ENCODE measurements at regions not wholly inside any gene's neighbourhood (a gene's known extent, or its start where the extent isn't known, plus 50 kb on each side); places are given as distances from the start of the nearest gene placed in this dataset.

DNA sequence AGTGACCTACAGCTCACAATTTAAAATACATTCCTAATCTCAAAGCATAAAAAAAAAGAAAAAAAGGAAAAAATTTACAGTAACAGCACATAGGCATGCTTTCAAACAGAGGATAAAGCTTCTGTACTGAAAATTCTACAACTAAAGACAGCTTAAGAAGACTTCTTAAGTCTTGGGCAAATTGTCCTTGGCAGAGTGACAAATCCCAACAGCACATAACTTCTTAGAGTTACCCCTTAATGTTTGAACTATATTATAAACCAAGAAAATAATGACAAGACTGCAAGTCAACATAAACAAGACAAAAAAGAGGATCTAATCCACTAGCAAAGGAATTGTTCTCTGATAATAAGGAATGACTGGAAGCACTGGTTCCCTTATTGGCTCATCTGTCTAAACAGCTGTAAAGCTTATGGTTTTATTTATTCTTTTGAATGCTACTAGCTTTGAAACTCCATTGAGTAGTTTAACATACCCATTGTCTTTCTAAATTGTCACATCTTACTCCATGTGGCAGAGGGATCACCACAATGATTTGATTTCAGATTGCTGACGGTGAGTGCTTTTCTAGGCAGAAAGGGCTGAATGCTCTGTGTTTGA is 1576.8 kb upstream of the GOT2 start:
- Mint-ChIP-seq H3K36me3 (peaks cover 0 to 3% of the 10 kb centered on the region in 2 donors), H3K4me3 (no peak overlapping the region), H3K4me1 (no peaks in the 10 kb centered on the region), H3K27me3 (no peaks in the 10 kb centered on the region), H3K27ac (no peak overlapping the region), H3K9me3 (peaks cover 0 to 41% (median 28%) of the 10 kb centered on the region in 8 donors)
- DNase-seq, result no peak
- ChIA-PET CTCF (ENCODE audit: partially characterized antibody) (no interaction called here), POLR2A (ENCODE audit: partially characterized antibody) (no interaction called here)
- intact Hi-C loops (cut with micrococcal nuclease), result no loop called here
- no peak overlapping the region for H3K4me3 ChIP-seq (ENCODE audit: low read length in 2 of 2)
- H3K27ac ChIP-seq (ENCODE audit: low read depth, low read length), result no peak overlapping the region
- H3K36me3 ChIP-seq (ENCODE audit: insufficient read depth, low read length), result no peaks in the 10 kb centered on the region
- H3K9me3 ChIP-seq (ENCODE audit: control insufficient read depth in 1 of 2, low read length in 2 of 2), result no peaks in the 10 kb centered on the region
- no peaks in the 10 kb centered on the region for H3K4me1 ChIP-seq (ENCODE audit: insufficient read depth, low read length)
- H3K27me3 ChIP-seq (ENCODE audit: insufficient read depth, low read length), result no peaks in the 10 kb centered on the region

DNA sequence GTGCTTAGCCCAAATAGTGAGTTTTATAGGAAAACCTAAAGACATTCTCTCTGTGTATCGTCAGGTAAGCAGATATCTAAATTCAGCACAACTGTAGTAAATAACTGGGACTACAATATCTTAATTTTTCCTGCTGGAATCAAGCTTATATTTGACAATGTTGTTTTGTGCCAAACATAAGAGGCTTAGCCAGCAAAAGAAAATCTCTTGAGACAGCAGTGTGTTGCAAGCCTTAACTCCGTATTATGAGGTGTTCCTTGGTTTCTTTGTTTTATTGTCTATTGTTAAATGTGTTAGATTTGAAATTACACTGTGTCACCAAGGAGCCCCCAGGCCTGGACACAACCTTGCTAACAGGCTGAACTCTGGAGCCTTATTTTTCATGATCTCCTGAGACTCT is 1570.6 kb upstream of the GOT2 start:
- Histone ChIP-seq H3K27me3 (ENCODE audit: insufficient read depth, low read length) (no peaks in the 10 kb centered on the region), H3K36me3 (ENCODE audit: insufficient read depth, low read length) (no peaks in the 10 kb centered on the region), H3K4me3 (ENCODE audit: low read length in 2 of 2) (no peak overlapping the region), H3K4me1 (ENCODE audit: insufficient read depth, low read length) (no peaks in the 10 kb centered on the region), H3K9me3 (ENCODE audit: control insufficient read depth in 1 of 2, low read length in 2 of 2) (no peaks in the 10 kb centered on the region), H3K27ac (ENCODE audit: low read depth, low read length) (no peak overlapping the region)
- peaks cover 3 to 54% (median 29%) of the 10 kb centered on the region in 8 donors for H3K9me3 Mint-ChIP-seq
- no peaks in the 10 kb centered on the region for H3K36me3 Mint-ChIP-seq
- ChIA-PET CTCF (ENCODE audit: partially characterized antibody) (no interaction called here), POLR2A (ENCODE audit: partially characterized antibody) (no interaction called here)
- H3K4me1 Mint-ChIP-seq, result no peaks in the 10 kb centered on the region
- no peak overlapping the region for H3K4me3 Mint-ChIP-seq
- H3K27me3 Mint-ChIP-seq, result no peaks in the 10 kb centered on the region
- no peak for DNase-seq
- intact Hi-C loops (cut with micrococcal nuclease), result no loop called here
- H3K27ac Mint-ChIP-seq, result no peak overlapping the region

DNA sequence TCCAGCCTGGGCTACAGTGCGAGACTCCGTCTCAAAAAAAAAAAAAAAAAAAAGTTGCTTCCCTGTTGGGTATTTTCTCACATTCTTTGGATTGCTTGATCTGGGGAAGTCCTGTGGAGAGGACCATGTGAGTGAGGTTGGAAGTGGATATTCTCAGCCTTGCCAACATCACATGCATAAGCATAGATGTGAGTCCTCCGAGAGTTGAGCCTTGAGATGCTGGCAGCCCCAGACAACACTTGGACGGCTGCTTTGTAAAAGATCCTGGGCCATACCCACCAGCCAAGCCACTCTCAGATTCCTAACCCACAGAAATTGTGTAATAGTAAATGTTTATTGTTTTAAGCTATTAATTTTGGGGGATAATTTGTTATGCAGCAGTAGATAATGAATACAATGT is 1570.0 kb upstream of the GOT2 start:
- Histone ChIP-seq H3K4me1 (ENCODE audit: insufficient read depth, low read length) (no peaks in the 10 kb centered on the region), H3K9me3 (ENCODE audit: control insufficient read depth in 1 of 2, low read length in 2 of 2) (no peaks in the 10 kb centered on the region), H3K4me3 (ENCODE audit: low read length in 2 of 2) (no peak overlapping the region), H3K27me3 (ENCODE audit: insufficient read depth, low read length) (no peaks in the 10 kb centered on the region), H3K27ac (ENCODE audit: low read depth, low read length) (no peak overlapping the region), H3K36me3 (ENCODE audit: insufficient read depth, low read length) (no peaks in the 10 kb centered on the region)
- Mint-ChIP-seq H3K9me3 (peaks cover 3 to 53% (median 27%) of the 10 kb centered on the region in 8 donors), H3K27me3 (no peaks in the 10 kb centered on the region), H3K4me1 (no peaks in the 10 kb centered on the region), H3K4me3 (no peak overlapping the region), H3K36me3 (no peaks in the 10 kb centered on the region), H3K27ac (no peak overlapping the region)
- DNase-seq, result no peak
- intact Hi-C loops (cut with micrococcal nuclease), result no loop called here
- CTCF ChIA-PET (ENCODE audit: partially characterized antibody), result no interaction called here
- POLR2A ChIA-PET (ENCODE audit: partially characterized antibody), result no interaction called here

DNA sequence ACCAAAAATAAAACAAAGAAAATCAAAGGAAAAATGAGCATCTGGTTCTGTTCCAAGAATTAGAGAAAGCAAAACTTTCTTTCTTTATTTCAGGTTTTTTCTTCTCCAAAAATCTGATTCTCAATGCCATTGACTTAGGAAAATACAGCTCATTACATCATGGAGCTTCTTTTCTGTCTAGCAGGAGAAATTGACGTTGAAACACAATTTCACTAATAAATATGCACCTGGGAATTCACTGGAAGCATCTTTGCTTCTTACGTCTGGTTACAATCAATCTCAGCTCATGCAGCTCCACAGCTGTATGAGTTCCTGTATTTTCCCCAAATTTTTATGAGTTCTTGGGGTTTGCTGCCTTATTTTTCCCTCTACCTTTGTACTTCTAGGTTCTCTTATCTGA is 1568.6 kb upstream of the GOT2 start:
- no peaks in the 10 kb centered on the region for H3K4me1 Mint-ChIP-seq
- peaks cover 4 to 44% (median 24%) of the 10 kb centered on the region in 8 donors for H3K9me3 Mint-ChIP-seq
- ChIA-PET POLR2A (ENCODE audit: partially characterized antibody) (no interaction called here), CTCF (ENCODE audit: partially characterized antibody) (no interaction called here)
- Histone ChIP-seq H3K4me1 (ENCODE audit: insufficient read depth, low read length) (no peaks in the 10 kb centered on the region), H3K27ac (ENCODE audit: low read depth, low read length) (no peak overlapping the region), H3K27me3 (ENCODE audit: insufficient read depth, low read length) (no peaks in the 10 kb centered on the region), H3K9me3 (ENCODE audit: control insufficient read depth in 1 of 2, low read length in 2 of 2) (no peaks in the 10 kb centered on the region), H3K4me3 (ENCODE audit: low read length in 2 of 2) (no peak overlapping the region), H3K36me3 (ENCODE audit: insufficient read depth, low read length) (no peaks in the 10 kb centered on the region)
- no peak for DNase-seq
- no peaks in the 10 kb centered on the region for H3K36me3 Mint-ChIP-seq
- H3K4me3 Mint-ChIP-seq, result no peak overlapping the region
- intact Hi-C loops (cut with micrococcal nuclease), result no loop called here
- H3K27ac Mint-ChIP-seq, result no peak overlapping the region
- no peaks in the 10 kb centered on the region for H3K27me3 Mint-ChIP-seq

GRCh38 chr16:60302261-60302660 is 1568.1 kb upstream of the GOT2 start:
- H3K27ac Mint-ChIP-seq, result no peak overlapping the region
- no peaks in the 10 kb centered on the region for H3K36me3 ChIP-seq (ENCODE audit: insufficient read depth, low read length)
- H3K27me3 Mint-ChIP-seq, result no peaks in the 10 kb centered on the region
- H3K4me3 ChIP-seq (ENCODE audit: low read length in 2 of 2), result no peak overlapping the region
- H3K27ac ChIP-seq (ENCODE audit: low read depth, low read length), result no peak overlapping the region
- H3K4me1 Mint-ChIP-seq, result no peaks in the 10 kb centered on the region
- DNase-seq, result no peak
- intact Hi-C loops (cut with micrococcal nuclease), result no loop called here
- no peaks in the 10 kb centered on the region for H3K9me3 ChIP-seq (ENCODE audit: control insufficient read depth in 1 of 2, low read length in 2 of 2)
- H3K9me3 Mint-ChIP-seq, result peaks cover 8 to 45% (median 23%) of the 10 kb centered on the region in 8 donors
- H3K27me3 ChIP-seq (ENCODE audit: insufficient read depth, low read length), result no peaks in the 10 kb centered on the region
- POLR2A ChIA-PET (ENCODE audit: partially characterized antibody), result no interaction called here
- H3K4me3 Mint-ChIP-seq, result no peak overlapping the region
- CTCF ChIA-PET (ENCODE audit: partially characterized antibody), result no interaction called here
- no peaks in the 10 kb centered on the region for H3K36me3 Mint-ChIP-seq
- no peaks in the 10 kb centered on the region for H3K4me1 ChIP-seq (ENCODE audit: insufficient read depth, low read length)

DNA sequence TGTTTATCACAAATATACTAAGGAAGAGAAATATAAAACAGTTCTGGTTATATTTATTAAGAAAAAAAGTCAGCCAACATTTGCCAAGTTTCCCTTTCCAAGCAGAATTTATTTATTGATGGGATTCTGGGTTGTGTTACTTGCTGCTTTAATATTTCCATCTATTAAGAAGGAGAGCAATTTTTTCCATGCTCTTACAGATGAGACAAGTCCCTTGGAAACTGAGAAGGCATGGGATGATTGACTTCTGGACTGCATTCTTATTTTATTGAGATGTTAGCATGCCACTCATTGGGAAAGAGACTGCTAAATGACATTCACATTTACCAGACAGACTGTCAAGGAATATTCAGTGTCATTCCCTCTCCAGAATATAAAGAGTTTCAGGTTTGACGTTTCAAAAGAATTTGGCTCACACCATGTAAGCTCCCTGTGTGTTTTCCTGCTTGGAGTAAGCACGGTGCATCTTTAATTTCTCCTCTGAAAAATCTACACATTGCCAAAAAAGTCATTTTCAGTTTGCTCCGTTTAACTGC is 1565.2 kb upstream of the GOT2 start:
- intact Hi-C loops (cut with micrococcal nuclease), result no loop called here
- POLR2A ChIA-PET (ENCODE audit: partially characterized antibody), result no interaction called here
- peaks cover 8 to 35% (median 20%) of the 10 kb centered on the region in 8 donors for H3K9me3 Mint-ChIP-seq

DNA sequence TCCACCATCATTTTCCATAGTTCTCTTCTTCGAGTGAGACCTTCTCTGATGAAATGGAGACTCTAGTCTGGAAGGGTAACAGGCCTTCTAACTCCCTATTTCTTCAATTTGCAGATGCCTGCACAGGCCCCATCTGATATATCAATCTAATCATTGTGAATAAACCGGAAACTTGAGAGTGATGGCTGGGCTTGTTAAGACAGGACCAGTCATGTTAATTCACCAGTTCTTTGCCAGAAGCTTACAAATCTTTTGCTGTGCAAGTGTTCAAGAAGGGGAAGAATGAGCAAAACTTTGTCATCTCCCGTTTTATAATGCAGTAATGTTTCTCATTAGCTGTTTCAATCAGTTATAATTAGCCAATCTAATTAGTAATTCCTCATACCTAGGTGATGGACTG is 1561.3 kb upstream of the GOT2 start:
- Histone ChIP-seq H3K27ac (ENCODE audit: low read depth, low read length) (no peak overlapping the region), H3K4me3 (ENCODE audit: low read length in 2 of 2) (no peak overlapping the region), H3K9me3 (ENCODE audit: control insufficient read depth in 1 of 2, low read length in 2 of 2) (no peaks in the 10 kb centered on the region), H3K27me3 (ENCODE audit: insufficient read depth, low read length) (no peaks in the 10 kb centered on the region), H3K4me1 (ENCODE audit: insufficient read depth, low read length) (no peaks in the 10 kb centered on the region), H3K36me3 (ENCODE audit: insufficient read depth, low read length) (no peaks in the 10 kb centered on the region)
- Mint-ChIP-seq H3K4me3 (no peak overlapping the region), H3K4me1 (no peaks in the 10 kb centered on the region), H3K27ac (no peak overlapping the region), H3K27me3 (no peaks in the 10 kb centered on the region), H3K9me3 (peaks cover 5 to 20% (median 13%) of the 10 kb centered on the region in 8 donors), H3K36me3 (no peaks in the 10 kb centered on the region)
- ChIA-PET POLR2A (ENCODE audit: partially characterized antibody) (no interaction called here), CTCF (ENCODE audit: partially characterized antibody) (no interaction called here)
- DNase-seq, result no peak
- intact Hi-C loops (cut with micrococcal nuclease), result no loop called here

More for the DNA sequence above, 1565.2 kb upstream of the GOT2 start:
- H3K27ac Mint-ChIP-seq, result no peak overlapping the region
- no peak for DNase-seq
- Histone ChIP-seq H3K9me3 (ENCODE audit: control insufficient read depth in 1 of 2, low read length in 2 of 2) (no peaks in the 10 kb centered on the region), H3K36me3 (ENCODE audit: insufficient read depth, low read length) (no peaks in the 10 kb centered on the region), H3K4me1 (ENCODE audit: insufficient read depth, low read length) (no peaks in the 10 kb centered on the region), H3K27ac (ENCODE audit: low read depth, low read length) (no peak overlapping the region), H3K4me3 (ENCODE audit: low read length in 2 of 2) (no peak overlapping the region), H3K27me3 (ENCODE audit: insufficient read depth, low read length) (no peaks in the 10 kb centered on the region)
- no peaks in the 10 kb centered on the region for H3K4me1 Mint-ChIP-seq
- H3K36me3 Mint-ChIP-seq, result no peaks in the 10 kb centered on the region
- no peak overlapping the region for H3K4me3 Mint-ChIP-seq
- H3K27me3 Mint-ChIP-seq, result no peaks in the 10 kb centered on the region
- CTCF ChIA-PET (ENCODE audit: partially characterized antibody), result no interaction called here

- H3K4me1 ChIP-seq (ENCODE audit: insufficient read depth, low read length), result no peaks in the 10 kb centered on the region
- Mint-ChIP-seq H3K9me3 (peaks cover 4 to 26% (median 19%) of the 10 kb centered on the region in 8 donors), H3K4me3 (no peak overlapping the region), H3K4me1 (no peaks in the 10 kb centered on the region), H3K27me3 (no peaks in the 10 kb centered on the region), H3K36me3 (no peaks in the 10 kb centered on the region), H3K27ac (no peak overlapping the region)
- H3K9me3 ChIP-seq (ENCODE audit: control insufficient read depth in 1 of 2, low read length in 2 of 2), result no peaks in the 10 kb centered on the region
- DNase-seq, result no peak
- intact Hi-C loops (cut with micrococcal nuclease), result no loop called here
- no peak overlapping the region for H3K4me3 ChIP-seq (ENCODE audit: low read length in 2 of 2)
- H3K36me3 ChIP-seq (ENCODE audit: insufficient read depth, low read length), result no peaks in the 10 kb centered on the region
- CTCF ChIA-PET (ENCODE audit: partially characterized antibody), result no interaction called here
- POLR2A ChIA-PET (ENCODE audit: partially characterized antibody), result no interaction called here
- no peaks in the 10 kb centered on the region for H3K27me3 ChIP-seq (ENCODE audit: insufficient read depth, low read length)
- H3K27ac ChIP-seq (ENCODE audit: low read depth, low read length), result no peak overlapping the region
These were observed 1551.7 kb upstream of the GOT2 start for GRCh38 chr16:60285794-60286193.

All from CD4-positive, alpha-beta memory T cell (primary cell).